HG02870 (cell line): ENCODE measurements at regions not wholly inside any gene's neighbourhood (a gene's known extent, or its start where the extent isn't known, plus 50 kb on each side); places are given as distances from the start of the nearest gene placed in this dataset.

Source experiments
- ATAC-seq: cut with Tn5 transposase; IDR thresholded peaks from one replicate; pipeline ENCODE4 v1.9.1; 2021; ENCODE audit warnings: mild to moderate bottlenecking, moderate library complexity; ENCODE audit not compliant: unreplicated experiment

DNA sequence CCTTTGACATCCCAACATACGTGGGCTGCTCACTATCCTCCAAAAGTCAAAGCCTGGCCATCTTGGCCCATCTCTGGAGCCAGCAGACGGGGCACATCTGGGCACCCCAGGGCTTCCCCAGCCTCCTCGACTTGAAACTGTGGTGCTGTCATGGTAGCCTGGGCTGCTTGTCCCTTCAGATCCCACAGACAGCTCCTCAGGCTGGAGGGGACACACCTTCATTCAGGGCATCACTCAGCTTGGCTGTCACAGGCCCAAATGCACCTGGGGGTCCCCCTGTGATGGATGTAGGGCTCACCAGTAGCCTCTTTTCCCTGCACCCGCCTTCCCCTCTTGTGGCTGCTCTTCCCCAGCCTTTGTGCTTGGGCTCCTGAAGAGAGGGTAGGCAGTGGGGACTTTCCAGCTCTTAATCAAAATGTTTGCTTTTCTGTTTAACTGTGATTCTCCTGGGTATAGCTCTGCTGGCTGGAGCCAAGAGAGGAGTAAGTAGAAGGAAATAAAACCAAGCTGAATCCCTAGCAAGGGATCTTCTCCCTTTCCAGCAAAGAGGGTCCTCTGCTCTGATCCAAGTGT is 92.3 kb downstream of the GYPC start:
- ATAC-seq: no peak

DNA sequence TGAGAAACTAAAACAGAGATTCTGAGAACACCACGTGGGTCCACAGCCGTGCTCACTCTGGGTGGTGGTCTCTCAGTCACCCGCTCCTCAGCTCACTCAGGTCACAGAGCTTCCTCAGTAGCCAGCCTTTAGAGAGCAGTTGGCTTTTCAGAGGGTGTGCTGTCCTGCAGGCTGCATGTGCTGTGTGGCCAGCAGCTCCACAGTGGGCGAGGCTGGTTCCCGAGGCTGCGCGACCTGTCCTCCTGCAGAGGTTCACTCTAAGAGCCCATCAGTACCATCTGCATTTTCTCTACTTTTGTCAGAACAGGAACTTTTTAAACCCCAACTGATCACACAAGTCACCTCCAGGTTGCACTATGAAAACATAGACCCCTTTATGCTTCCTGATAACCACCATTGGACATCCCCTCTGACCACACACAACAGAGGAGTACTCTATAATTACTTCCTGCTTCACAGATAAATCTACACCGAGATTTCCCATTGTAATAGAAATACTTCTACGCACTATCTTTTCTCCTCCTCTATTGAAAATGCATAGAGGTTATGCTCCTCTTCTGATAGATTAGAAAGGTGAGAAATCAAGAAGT is 93.1 kb downstream of the GYPC start:
- ATAC-seq: no peak

DNA sequence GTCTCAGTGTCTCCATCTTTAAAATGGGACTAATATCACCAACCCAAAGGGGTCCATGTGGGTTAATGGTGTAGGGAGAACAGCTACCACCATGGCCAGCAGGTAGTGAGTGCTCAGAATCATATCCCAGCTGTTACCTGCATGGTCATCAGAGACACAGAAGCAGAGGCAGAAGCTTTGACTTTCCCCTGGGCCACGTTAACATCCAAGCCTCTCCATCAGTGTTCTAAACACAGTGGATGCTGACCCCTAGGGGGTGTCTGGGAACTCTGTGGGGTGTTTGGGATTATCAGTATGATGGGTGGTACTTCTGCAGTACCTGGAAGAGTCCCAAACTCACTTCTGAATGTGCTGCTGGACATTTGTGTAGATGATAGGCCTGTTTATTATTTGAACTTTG is 93.6 kb downstream of the GYPC start:
- no peak for ATAC-seq

DNA sequence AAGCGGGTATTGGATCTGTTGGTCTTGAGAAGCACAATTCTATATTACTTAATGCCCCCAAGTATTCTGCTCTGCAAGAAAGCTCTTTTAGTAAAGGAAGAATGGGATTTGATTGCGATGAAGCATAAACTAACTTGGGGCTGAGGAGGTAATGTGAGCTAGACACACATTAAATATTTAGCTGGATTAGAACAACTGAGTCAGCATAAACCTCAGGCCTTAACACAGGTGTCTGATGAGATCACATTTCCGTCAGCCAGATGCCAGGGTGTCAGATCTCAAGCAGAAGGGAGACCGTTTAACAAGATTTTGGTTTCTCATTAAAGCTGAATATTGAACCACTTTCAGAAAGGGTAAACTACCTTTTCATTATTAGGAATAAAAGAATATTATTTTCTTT is 94.5 kb downstream of the GYPC start:
- no peak for ATAC-seq

DNA sequence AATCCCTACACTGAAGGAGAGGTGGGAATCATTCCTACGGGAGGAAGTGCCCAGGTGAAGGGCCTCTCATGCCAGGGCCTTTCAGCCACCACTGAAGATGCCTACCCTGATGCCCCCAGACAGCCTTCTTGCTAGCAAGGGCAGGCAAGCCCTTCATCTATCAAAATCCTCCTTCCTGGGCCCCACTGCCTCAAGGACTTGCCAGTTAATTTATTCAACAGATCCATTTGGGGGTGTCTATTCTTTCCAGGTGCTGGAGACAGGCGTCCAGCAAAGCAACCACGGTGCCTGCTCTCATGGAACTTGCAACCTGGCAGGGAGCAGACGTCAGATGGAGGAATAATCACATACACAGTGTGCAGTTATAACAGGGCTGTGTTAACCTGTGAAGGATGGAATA is 95.5 kb downstream of the GYPC start:
- no peak for ATAC-seq

DNA sequence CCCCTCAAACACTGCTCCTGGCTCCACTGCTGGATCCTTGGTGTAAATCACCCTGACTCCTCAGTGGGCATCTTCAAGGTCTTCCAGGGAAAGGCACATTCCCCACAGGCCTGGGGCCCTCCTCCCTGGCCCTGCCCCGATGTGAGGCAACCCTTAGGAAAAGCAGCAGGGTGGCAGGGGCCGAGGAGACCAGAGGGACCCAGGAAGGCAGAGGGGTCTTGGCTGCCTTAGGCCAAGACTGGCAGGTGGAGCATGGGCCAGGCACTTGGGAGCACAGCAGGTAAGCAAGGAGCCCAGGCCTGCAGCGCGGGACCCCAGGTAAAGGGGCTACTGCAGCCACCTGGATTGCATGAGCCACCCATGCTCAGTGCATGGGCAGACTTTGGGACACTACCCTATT is 96.9 kb downstream of the GYPC start:
- ATAC-seq: no peak

DNA sequence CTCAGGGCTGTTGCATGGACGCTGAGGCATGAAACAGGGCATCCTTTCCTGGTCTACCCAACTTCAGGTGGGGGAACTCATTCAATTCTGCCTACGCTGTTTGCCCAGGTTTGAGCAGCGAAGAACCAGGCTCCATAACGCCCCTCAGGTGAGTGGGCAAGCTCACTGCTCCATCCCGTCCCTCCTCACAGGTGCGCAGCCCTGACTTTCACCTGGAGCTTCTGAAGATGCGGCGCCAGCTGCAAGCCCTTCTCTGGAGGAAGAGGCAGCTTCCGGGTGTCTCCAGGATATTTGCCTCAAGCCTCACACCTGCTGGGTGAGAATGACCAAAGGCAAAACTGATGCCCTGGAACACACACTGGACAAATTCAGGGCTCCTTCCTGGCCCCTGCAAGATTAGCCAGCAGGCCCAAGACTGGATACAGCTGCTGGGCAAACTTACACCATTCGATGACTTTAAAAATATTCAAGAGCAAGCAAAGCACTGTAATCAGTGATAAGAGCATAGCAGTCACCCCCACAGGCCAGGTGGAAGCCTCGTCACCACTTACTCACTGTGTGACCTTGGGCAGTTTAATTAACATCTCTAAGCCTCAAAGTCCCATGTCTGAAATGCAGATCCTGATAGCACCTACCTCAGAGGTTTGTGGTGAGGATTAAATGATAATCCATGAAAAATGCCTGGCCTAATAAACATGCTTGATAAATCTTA is 97.7 kb downstream of the GYPC start:
- no peak for ATAC-seq

DNA sequence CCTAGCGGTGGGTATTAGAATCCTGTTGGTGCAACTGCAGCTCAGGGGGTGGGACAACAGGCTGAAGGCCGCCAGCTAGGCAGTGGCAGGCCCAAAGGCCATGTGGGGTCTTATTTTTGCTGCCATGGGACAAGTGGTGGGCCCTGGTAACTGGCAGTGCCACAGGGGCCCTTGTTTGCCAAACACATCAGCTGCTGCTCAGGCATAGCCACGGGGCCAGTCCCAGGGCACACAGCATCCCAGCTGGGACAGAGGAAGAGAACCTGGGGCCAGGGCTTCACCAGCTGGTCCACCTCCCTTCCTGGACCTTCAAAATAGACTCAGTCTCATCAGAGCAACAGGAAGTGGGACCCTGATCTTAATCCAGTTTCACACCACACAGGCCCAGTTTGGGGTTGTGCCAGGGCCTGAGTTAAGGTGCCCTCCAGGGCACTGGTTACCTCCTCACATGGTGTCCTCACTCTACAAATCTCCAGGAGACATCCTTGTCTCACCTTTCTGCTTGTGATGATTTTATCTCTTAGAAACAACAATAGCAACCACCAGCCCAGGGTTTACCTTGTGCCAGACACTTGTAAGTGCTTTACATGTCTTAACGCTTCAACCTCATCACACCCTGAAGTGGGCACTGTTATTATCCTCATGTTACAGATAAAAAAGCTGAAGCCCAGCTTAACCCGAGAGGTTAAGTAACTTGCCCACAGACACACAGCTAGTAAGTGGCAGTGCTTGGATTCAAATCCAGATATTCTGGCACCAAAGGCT is 98.5 kb downstream of the GYPC start:
- no peak for ATAC-seq

DNA sequence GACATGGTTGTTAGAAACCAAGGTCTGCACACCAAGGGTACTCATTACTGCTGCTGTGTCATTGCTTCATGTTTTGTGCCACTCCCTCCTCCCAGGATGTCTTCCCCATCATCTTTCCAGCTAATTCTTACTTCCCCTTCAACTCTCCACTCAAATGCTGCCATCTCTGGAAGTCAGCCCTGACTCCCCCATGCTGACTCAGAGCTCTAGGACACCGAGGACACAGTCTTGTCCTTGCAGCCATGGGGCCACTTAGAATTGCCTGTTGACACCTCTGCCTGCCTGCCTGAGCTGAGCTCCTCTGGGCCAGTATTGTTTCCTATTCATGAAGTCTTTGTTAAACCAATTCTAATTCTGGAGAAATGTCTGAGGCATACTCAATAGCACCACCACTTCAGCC is 100.2 kb downstream of the GYPC start:
- ATAC-seq: no peak

DNA sequence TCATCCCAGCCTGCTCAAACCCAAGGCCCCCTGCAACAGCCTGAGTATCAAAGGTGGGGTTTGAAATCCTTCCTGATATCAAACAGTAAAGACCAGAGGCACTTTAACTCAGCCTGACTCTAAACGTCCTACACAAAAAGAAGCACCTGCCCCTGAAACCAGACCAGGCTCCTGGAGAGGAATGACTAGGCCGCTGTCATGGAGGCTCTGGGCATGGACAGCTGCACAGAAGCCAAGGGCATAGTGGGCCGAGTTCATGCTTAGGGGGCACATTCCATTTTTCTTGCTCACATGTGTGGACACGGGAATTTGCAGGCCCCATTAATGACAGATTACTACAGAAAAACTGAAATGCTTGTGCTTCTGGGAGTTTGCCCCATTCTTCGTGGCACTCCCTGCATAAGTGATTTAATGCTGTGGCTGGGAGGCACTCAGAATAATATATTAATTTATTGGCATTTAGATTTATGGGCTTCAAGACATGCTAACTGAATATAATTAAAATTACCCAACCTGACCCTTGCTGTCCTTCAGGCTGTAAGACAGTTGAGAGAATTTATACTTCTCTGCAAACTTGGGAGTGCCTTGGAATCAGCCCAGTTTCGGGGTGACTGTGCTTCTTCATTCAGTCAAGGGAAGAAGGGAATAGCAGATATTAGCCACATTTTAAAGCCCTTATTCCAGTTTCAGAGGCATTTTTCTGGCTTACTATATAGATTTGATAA is 105.5 kb downstream of the GYPC start:
- ATAC-seq: no peak

DNA sequence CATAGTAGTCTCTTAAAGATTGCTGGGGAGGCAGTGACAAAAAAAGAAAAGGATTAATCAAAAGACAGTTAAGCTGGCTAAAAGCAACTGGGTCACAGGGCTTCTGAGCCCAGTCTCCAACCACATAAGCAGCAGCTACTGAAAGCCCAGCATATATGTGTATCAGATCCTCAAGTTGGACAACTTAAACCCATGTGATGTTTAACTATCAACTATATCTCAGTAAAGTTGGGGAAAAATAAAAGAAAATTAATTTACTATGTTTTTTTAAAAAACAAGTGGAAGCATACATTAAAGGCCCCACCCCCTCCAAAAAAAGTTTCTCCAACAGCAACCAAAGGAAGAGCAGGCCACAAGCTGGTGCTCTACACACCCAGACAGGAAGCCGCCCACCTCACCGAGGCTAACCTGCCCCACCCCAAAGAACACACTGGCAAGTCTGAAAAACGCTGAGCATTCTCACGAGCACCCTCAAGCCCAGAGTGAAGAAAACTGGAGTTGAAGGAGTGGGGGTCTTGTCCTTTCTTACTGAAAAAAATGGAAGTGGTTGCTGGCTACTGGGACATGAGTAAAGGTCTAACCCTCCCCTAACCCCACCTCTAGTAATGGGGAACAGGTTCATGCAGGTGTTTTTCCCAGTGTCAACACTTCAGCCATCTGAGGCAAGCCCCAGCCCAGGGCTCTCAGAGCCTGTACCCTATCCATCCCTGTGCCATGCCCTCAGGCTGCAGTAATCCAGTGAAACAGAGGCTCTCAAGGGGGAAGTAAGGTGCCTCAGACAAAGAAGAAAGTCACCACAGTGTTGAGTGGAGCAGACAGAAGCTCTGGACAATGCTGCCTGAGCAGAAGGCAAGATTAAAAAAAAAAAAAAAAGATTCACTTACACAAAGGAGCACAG is 106.3 kb downstream of the GYPC start:
- no peak for ATAC-seq

DNA sequence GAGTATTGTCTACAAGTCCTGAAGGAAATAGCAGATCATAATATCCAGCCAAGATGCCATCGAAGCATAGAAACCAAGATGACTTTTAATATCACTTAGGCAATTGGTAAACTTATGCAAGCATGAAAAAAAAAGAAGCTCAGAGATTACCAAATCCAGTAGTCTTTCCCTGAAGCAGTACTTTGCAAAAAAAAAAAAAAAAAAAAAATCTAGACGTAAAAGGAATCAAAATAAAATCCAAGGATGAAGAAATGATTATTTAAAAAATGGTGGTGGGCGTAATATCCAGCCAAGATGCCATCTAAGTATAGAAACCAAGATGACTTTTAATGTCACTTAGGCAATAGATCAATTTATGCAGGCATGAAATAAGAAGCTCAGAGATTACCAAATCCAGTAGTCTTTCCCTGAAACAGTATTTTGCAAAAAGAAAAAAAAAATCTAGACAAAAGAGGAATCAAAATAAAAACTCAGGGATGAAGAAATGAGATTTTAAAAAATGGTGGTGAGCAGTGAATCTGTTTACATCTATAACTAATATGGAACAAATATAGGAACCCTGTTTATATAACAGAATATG is 108.8 kb downstream of the GYPC start:
- ATAC-seq: no peak

DNA sequence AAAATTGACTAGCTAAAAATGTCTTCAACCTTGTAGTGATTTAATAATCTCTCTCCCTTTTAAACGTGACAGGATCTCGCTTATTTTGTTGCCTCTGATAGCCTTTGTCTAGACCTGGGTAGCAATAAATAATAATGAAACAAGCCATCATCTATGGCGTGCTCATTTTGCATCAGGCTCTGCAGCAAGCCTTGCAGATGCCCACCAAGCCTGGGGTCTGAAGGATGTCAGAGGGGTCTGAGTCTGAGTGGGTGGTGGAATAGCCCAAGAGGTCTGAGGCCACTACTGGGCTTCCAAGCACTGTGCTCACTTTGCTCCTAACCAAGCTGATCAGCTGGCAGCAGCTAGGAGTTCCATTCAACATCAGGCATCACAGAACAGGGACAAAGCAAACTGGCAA is 109.4 kb downstream of the GYPC start:
- ATAC-seq: no peak

DNA sequence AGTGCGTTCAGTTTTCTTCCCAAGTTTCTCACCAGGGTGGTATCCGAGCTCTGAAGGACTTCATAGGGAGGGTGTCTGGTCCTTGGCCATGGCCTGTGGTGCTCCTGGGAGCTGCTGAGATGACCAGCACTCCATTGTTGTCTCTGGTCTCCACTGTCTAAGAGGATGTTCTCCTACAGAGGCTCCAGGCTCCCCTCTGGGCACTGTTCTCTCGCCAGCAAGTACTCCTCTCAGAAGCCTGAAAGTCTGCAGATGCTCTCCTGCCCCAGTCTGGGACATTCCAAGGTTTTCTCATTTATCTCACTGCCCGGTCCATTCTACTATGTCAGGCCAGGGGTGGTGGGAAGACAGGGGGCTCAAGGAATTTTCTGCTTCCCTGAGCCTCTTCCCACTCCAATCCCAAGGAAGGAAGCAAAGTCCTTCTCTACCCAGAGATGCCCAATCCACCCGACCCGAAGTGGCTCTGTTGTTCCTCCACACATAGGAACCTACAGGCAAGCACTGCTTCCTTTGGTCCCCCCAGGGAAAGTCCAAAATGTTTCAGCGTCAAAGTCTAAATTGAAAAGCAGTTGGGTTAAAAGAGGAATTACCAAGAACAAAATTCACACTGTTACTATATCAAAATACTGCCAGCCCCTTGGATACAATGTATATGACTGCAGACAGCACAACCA is 110.5 kb downstream of the GYPC start:
- ATAC-seq: no peak

DNA sequence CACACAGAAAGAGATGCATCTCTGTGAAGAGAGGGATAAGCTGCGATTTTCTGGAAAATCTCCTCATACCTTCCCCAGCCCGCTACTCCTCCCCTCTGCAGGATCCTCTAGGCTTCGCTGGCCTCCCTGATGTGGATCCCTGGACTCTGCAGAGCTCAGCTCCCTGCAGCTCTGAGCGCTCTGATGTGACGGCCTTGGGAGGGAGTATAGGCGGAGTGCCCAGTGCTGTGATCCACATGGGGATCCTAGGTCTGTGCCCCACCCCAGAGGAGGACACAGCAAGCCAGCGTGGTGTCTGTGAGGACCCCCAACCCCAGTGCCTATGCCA is 111.0 kb downstream of the GYPC start:
- ATAC-seq: no peak

DNA sequence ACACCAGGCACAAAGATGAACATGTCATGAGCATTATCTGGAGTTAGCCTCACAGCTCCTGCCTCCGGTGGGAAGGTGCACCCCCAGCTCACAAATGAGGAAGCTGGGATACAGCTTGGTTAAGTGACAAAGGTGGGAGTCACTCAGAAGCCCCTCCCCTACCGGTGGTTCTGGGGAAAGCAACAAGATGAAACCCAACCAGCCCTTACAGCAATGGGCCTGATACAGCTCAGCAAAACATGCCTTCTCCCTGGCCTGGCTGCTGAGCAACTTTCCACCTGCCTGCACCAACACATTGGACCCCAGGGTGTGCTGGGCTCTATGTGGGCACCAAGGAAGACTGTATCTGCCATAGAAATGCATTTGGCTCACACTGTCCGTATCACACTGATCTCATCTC is 113.2 kb downstream of the GYPC start:
- ATAC-seq: no peak

DNA sequence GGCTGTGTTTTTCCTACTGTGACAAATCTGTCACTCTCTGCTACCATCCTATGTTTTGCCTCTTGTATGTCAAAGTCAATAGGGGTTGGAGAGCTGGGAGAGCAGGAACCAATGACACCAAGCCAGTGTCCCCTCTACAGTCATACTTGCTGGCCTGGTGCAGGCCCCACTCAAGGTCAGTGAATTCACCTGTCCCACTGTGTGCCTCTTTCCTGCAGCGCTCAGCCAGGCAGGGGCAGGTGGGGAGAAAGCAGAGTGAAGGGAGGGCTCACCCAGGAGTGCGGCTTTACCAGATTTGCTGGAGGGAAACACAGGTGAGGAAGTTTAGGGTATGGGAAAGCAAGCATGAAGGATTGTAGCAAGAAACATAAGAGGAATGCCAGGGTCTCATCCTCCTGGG is 114.5 kb downstream of the GYPC start:
- no peak for ATAC-seq

DNA sequence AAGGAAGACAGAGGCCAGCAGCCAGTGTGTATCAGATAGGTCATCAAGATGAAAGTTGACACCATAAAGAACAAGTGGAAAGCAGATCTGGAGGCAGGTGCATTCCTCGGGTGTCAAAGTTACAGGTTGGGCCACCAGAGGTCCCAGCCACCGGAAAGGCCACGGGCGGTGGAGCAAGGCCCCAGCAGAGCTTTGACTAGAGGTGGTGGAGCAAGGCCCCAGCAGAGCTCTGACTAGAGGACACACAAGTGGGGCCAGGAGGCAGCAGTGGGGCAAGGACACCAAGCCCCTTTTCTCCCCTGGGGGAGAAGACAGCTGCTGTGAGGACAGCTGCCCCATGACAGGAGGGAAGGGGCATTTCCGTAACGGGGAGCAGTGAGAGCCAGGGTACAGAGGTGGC is 115.1 kb downstream of the GYPC start:
- ATAC-seq: no peak

DNA sequence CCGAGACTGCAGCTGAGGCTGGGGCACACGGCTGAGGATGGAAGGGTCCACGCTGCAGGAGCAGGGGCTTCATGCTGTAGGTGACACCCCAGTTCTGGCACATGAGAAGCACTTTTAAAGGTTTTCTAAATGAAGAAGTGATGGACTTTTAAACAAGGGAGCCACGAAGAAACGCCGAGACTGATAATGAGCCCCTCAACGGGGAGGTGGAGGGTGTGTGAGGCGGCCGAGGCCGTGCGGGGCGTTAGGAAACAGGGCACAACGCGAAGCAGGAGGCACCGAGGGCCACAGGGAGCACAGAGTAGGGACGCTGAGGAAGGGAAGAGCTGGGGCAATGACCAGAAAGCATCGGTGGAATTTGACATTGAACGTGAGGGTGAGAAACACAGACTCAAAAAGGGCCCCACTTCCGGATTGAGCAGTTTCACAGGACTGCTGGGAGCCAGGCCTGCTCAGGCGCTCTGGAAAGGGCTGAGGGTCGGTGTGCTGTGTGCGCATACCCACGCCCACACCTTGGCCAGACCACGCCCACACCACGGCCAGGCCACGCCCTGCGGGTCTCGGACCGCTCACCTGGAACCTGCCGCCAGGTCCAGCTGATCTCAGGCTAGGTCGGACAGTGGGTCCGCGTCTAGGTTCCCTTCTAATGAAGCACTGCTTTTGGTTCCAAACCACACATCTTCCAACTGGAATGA is 115.7 kb downstream of the GYPC start:
- ATAC-seq: no peak
